ENCODE measurements at regions not wholly inside any gene's neighbourhood (a gene's known extent, or its start where the extent isn't known, plus 50 kb on each side); places are given as distances from the start of the nearest gene placed in this dataset.

DNA sequence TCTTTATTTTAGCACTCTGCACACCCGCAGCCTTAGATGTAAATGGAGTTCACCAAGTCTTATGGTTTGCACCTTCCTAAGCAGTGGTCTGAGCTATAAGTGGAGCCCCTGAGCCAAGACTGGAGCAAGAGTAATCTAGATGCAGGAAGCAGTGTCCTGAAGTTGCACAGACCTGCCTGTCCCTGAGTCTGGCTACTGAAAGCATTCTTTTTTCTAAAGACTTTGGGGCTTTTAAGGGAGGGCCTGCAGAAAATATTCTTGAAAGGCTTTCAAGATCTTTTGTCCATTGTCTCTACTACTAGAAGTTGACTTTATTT, 389.7 kb downstream of the KDM5D start:
- Mint-ChIP-seq H3K9me3 (no peaks in the 10 kb centered on the region), H3K27me3 (no peaks in the 10 kb centered on the region), H3K4me1 (peaks cover 0 to 2% (median 0%) of the 10 kb centered on the region in 7 donors), H3K27ac (no peak overlapping the region), H3K36me3 (no peaks in the 10 kb centered on the region), H3K4me3 (no peak overlapping the region)
- intact Hi-C loops (cut with micrococcal nuclease) = no loop called here
- ChIA-PET CTCF (no interaction called here), POLR2A (no interaction called here)
- Histone ChIP-seq H3K4me3 (ENCODE audit: low read length) (no peak overlapping the region), H3K4me1 (ENCODE audit: control insufficient read depth in 2 of 2, insufficient read depth in 2 of 2, low read length in 2 of 2) (no peaks in the 10 kb centered on the region), H3K27me3 (ENCODE audit: control insufficient read depth in 2 of 2, insufficient read depth in 2 of 2, low read length in 2 of 2) (no peaks in the 10 kb centered on the region), H3K36me3 (ENCODE audit: control insufficient read depth in 2 of 3, insufficient read depth in 3 of 3, low read length in 3 of 3) (no peaks in the 10 kb centered on the region), H3K9me3 (ENCODE audit: control insufficient read depth in 2 of 3, low read length in 3 of 3) (no peaks in the 10 kb centered on the region), H3K27ac (ENCODE audit: low read depth, low read length) (no peak overlapping the region)
- ATAC-seq (no peak), DNase-seq (no peak)

GRCh38 chrY:19354061-19354856, 390.3 kb downstream of the KDM5D start:
- ChIA-PET CTCF (no interaction called here), POLR2A (no interaction called here)
- Mint-ChIP-seq H3K27ac (no peak overlapping the region), H3K4me3 (no peak overlapping the region), H3K9me3 (no peaks in the 10 kb centered on the region), H3K36me3 (no peaks in the 10 kb centered on the region), H3K27me3 (no peaks in the 10 kb centered on the region), H3K4me1 (peaks cover 0 to 2% (median 0%) of the 10 kb centered on the region in 7 donors)
- H3K36me3 ChIP-seq (ENCODE audit: control insufficient read depth in 2 of 3, insufficient read depth in 3 of 3, low read length in 3 of 3) = no peaks in the 10 kb centered on the region
- DNase-seq (no peak), ATAC-seq (no peak)
- no peak overlapping the region for H3K27ac ChIP-seq (ENCODE audit: low read depth, low read length)
- H3K4me3 ChIP-seq (ENCODE audit: low read length) = no peak overlapping the region
- no peaks in the 10 kb centered on the region for H3K4me1 ChIP-seq (ENCODE audit: control insufficient read depth in 2 of 2, insufficient read depth in 2 of 2, low read length in 2 of 2)
- no peaks in the 10 kb centered on the region for H3K27me3 ChIP-seq (ENCODE audit: control insufficient read depth in 2 of 2, insufficient read depth in 2 of 2, low read length in 2 of 2)
- intact Hi-C loops (cut with micrococcal nuclease) = no loop called here
- no peaks in the 10 kb centered on the region for H3K9me3 ChIP-seq (ENCODE audit: control insufficient read depth in 2 of 3, low read length in 3 of 3)

DNA sequence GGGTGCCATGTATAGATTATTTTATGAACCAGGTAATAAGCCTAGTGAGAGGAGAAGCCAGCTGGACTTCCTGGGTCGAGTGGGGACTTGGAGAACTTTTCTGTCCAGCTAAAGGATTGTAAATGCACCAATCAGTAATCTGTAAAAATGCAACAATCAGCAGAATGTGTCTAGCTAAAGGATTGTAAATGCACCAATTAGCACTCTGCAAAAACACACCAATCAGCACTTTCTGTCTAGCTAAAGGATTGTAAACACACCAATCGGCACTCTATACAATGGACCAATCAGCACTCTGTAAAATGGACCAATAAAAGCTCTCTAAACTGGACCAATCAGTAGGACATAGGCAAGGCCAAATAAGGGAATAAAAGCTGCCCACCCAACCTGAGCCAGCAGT, 392.9 kb downstream of the KDM5D start:
- ATAC-seq (no peak), DNase-seq (no peak)
- intact Hi-C loops (cut with micrococcal nuclease) = no loop called here
- H3K4me3 ChIP-seq (ENCODE audit: low read length) = no peak overlapping the region
- Mint-ChIP-seq H3K36me3 (no peaks in the 10 kb centered on the region), H3K9me3 (no peaks in the 10 kb centered on the region), H3K27me3 (no peaks in the 10 kb centered on the region), H3K4me1 (no peaks in the 10 kb centered on the region), H3K27ac (no peak overlapping the region), H3K4me3 (no peak overlapping the region)
- no peaks in the 10 kb centered on the region for H3K9me3 ChIP-seq (ENCODE audit: control insufficient read depth in 2 of 3, low read length in 3 of 3)
- ChIA-PET POLR2A (no interaction called here), CTCF (interaction anchor here (0.6 kb wide), 1 partner anchor 383 kb away, joined by 3 read pairs; no protein-coding TSS in a partner anchor)
- no peaks in the 10 kb centered on the region for H3K36me3 ChIP-seq (ENCODE audit: control insufficient read depth in 2 of 3, insufficient read depth in 3 of 3, low read length in 3 of 3)
- no peak overlapping the region for H3K27ac ChIP-seq (ENCODE audit: low read depth, low read length)
- H3K4me1 ChIP-seq (ENCODE audit: control insufficient read depth in 2 of 2, insufficient read depth in 2 of 2, low read length in 2 of 2) = no peaks in the 10 kb centered on the region
- H3K27me3 ChIP-seq (ENCODE audit: control insufficient read depth in 2 of 2, insufficient read depth in 2 of 2, low read length in 2 of 2) = no peaks in the 10 kb centered on the region

DNA sequence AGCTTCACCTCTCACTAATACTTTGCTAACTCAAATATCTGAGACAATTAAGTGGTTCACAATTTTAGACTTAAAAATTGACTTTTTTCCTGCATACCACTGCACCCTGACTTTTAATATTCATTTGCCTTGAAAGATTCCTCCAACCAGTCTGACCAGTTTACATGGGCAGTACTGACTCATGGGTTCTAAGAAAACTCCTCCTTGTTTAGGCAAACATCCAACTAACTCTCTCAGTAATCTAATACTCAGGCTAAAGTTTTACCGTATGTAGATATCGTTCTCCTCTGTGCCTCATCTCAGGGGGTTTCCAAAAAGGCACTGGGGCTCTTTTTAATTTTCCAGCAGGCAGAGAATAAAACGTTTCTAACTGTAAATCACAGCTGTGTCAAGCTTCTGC, 422.8 kb downstream of the KDM5D start:
- POLR2A ChIA-PET = no interaction called here
- H3K36me3 ChIP-seq (ENCODE audit: control insufficient read depth in 2 of 3, insufficient read depth in 3 of 3, low read length in 3 of 3) = no peaks in the 10 kb centered on the region
- Mint-ChIP-seq H3K9me3 (peaks cover 0 to 30% (median 0%) of the 10 kb centered on the region in 11 donors), H3K27me3 (no peaks in the 10 kb centered on the region), H3K27ac (no peak overlapping the region), H3K4me1 (no peaks in the 10 kb centered on the region), H3K36me3 (no peaks in the 10 kb centered on the region), H3K4me3 (no peak overlapping the region)
- DNase-seq (no peak), ATAC-seq (no peak)
- H3K9me3 ChIP-seq (ENCODE audit: control insufficient read depth in 2 of 3, low read length in 3 of 3) = no peaks in the 10 kb centered on the region
- no peak overlapping the region for H3K4me3 ChIP-seq (ENCODE audit: low read length)
- no peaks in the 10 kb centered on the region for H3K4me1 ChIP-seq (ENCODE audit: control insufficient read depth in 2 of 2, insufficient read depth in 2 of 2, low read length in 2 of 2)
- CTCF ChIA-PET = no interaction called here
- H3K27ac ChIP-seq (ENCODE audit: low read depth, low read length) = no peak overlapping the region
- no peaks in the 10 kb centered on the region for H3K27me3 ChIP-seq (ENCODE audit: control insufficient read depth in 2 of 2, insufficient read depth in 2 of 2, low read length in 2 of 2)
- intact Hi-C loops (cut with micrococcal nuclease) = no loop called here

DNA sequence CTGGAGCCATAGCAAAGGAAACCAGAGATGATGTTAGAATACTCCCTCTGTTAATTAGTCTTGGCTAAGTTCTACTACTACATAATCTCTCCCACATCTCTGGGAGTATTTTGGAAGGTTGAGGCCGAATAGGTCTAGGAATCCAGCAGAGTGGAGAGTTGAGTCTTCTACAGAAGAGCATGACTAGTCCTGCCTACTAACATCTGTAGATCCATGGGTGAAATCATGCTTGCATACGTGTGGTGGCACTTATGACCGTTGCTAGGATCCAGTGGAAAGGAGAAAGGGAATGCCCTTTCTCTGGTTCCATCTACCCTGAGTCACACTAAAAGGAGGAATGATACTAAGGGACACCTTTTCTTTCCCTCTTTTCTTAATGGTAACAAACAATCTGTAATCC, 425.4 kb downstream of the KDM5D start:
- no peaks in the 10 kb centered on the region for H3K4me1 Mint-ChIP-seq
- ATAC-seq = no peak
- intact Hi-C loops (cut with micrococcal nuclease) = no loop called here
- H3K27ac Mint-ChIP-seq = no peak overlapping the region
- Histone ChIP-seq H3K27me3 (ENCODE audit: control insufficient read depth in 2 of 2, insufficient read depth in 2 of 2, low read length in 2 of 2) (no peaks in the 10 kb centered on the region), H3K36me3 (ENCODE audit: control insufficient read depth in 2 of 3, insufficient read depth in 3 of 3, low read length in 3 of 3) (no peaks in the 10 kb centered on the region), H3K4me3 (ENCODE audit: low read length) (no peak overlapping the region), H3K27ac (ENCODE audit: low read depth, low read length) (no peak overlapping the region), H3K4me1 (ENCODE audit: control insufficient read depth in 2 of 2, insufficient read depth in 2 of 2, low read length in 2 of 2) (no peaks in the 10 kb centered on the region), H3K9me3 (ENCODE audit: control insufficient read depth in 2 of 3, low read length in 3 of 3) (no peaks in the 10 kb centered on the region)
- no peaks in the 10 kb centered on the region for H3K27me3 Mint-ChIP-seq
- peaks cover 0 to 30% (median 0%) of the 10 kb centered on the region in 11 donors for H3K9me3 Mint-ChIP-seq
- ChIA-PET CTCF (no interaction called here), POLR2A (no interaction called here)
- H3K4me3 Mint-ChIP-seq = no peak overlapping the region
- no peak for DNase-seq
- H3K36me3 Mint-ChIP-seq = no peaks in the 10 kb centered on the region

DNA sequence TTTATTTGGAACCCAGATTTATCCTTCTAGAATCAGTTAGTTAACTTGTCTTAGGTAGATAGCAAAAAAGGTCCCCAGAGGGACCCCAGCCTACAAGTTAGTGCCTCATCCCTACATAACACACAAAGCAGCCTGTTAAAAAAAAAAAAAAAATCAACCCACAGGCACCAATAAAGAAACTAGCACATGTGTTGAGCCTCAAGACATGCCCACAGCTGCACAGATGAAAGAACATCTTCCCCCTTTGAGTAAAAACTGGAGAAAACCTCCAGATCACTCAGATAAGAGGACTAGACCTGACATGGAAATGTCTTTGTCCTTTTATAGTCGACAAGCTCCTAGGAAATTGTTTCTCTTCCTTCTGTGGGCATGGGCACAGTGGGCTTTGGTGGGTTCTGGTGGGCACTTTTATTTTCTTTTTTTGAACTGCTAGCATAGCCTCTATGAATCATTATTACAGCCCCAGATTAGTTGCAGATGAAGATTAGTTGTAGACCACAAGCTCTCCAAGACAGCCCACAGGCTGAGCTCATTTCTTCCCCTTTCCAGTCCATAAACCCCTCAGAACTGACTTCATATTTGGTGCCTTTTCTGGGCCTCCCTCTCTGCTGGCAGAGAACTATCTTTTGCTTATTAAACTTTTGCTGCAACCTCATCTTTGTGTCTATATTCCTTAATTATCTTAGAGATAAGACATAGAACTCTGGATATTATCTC, 427.1 kb downstream of the KDM5D start:
- no peak overlapping the region for H3K27ac ChIP-seq (ENCODE audit: low read depth, low read length)
- H3K4me3 ChIP-seq (ENCODE audit: low read length) = no peak overlapping the region
- no peaks in the 10 kb centered on the region for H3K36me3 Mint-ChIP-seq
- H3K27me3 Mint-ChIP-seq = no peaks in the 10 kb centered on the region
- H3K4me1 ChIP-seq (ENCODE audit: control insufficient read depth in 2 of 2, insufficient read depth in 2 of 2, low read length in 2 of 2) = no peaks in the 10 kb centered on the region
- no peaks in the 10 kb centered on the region for H3K27me3 ChIP-seq (ENCODE audit: control insufficient read depth in 2 of 2, insufficient read depth in 2 of 2, low read length in 2 of 2)
- no peaks in the 10 kb centered on the region for H3K36me3 ChIP-seq (ENCODE audit: control insufficient read depth in 2 of 3, insufficient read depth in 3 of 3, low read length in 3 of 3)
- no peaks in the 10 kb centered on the region for H3K9me3 ChIP-seq (ENCODE audit: control insufficient read depth in 2 of 3, low read length in 3 of 3)
- no peak for ATAC-seq
- H3K9me3 Mint-ChIP-seq = peaks cover 0 to 30% (median 0%) of the 10 kb centered on the region in 11 donors
- POLR2A ChIA-PET = no interaction called here
- DNase-seq = no peak
- CTCF ChIA-PET = no interaction called here
- no peaks in the 10 kb centered on the region for H3K4me1 Mint-ChIP-seq
- no peak overlapping the region for H3K27ac Mint-ChIP-seq
- H3K4me3 Mint-ChIP-seq = no peak overlapping the region
- intact Hi-C loops (cut with micrococcal nuclease) = no loop called here

DNA sequence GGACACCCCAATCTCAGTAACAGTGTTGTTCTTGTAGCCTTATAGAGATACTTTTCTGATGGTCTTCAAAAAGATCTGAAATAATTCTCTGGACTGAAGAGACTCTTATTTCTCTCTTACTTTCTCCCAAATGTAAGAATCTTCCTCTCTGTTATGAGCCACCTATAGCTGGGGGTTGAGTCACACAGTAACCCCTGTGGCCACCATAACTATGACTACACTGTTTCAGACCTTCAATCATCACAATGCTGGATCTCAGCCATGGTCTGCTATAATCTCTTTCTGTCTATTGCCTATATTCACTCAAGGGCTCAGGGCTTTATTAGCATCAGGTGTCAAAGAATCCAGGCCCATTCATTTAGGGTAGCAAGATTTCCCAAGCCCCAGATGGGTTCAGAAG, 436.9 kb downstream of the KDM5D start:
- no peak for ATAC-seq

More for the DNA sequence above, 436.9 kb downstream of the KDM5D start:
- no peak overlapping the region for H3K4me3 ChIP-seq (ENCODE audit: low read length)
- ChIA-PET CTCF (no interaction called here), POLR2A (interaction anchor here (0.7 kb wide), 1 partner anchor 167 kb away, joined by 4 read pairs; no protein-coding TSS in a partner anchor)
- H3K4me1 Mint-ChIP-seq = no peaks in the 10 kb centered on the region
- no peaks in the 10 kb centered on the region for H3K36me3 ChIP-seq (ENCODE audit: control insufficient read depth in 2 of 3, insufficient read depth in 3 of 3, low read length in 3 of 3)
- H3K27ac Mint-ChIP-seq = no peak overlapping the region
- no peaks in the 10 kb centered on the region for H3K9me3 ChIP-seq (ENCODE audit: control insufficient read depth in 2 of 3, low read length in 3 of 3)
- H3K4me1 ChIP-seq (ENCODE audit: control insufficient read depth in 2 of 2, insufficient read depth in 2 of 2, low read length in 2 of 2) = no peaks in the 10 kb centered on the region
- no peaks in the 10 kb centered on the region for H3K27me3 ChIP-seq (ENCODE audit: control insufficient read depth in 2 of 2, insufficient read depth in 2 of 2, low read length in 2 of 2)
- H3K9me3 Mint-ChIP-seq = peaks cover 0 to 4% (median 0%) of the 10 kb centered on the region in 11 donors
- H3K36me3 Mint-ChIP-seq = no peaks in the 10 kb centered on the region
- H3K27me3 Mint-ChIP-seq = no peaks in the 10 kb centered on the region
- DNase-seq = no peak
- intact Hi-C loops (cut with micrococcal nuclease) = no loop called here
- no peak overlapping the region for H3K4me3 Mint-ChIP-seq
- H3K27ac ChIP-seq (ENCODE audit: low read depth, low read length) = no peak overlapping the region
